Colon (tissue), 2 donors: ENCODE measurements at regions not wholly inside any gene's neighbourhood (a gene's known extent, or its start where the extent isn't known, plus 50 kb on each side); places are given as distances from the start of the nearest gene placed in this dataset.

ENCODE experiments used
- FAIRE-seq: peaks from 2 replicates; lab custom pipeline; 2012; peaks lifted over from hg19 to GRCh38; lab: Jason Lieb, UNC
- donor health status: control.
- donor health status: control.

GRCh38 chr2:138176862-138177439 lies 212.7 kb downstream of the HNMT start:
- no peak for FAIRE-seq

- FAIRE-seq: no peak
These were observed 213.4 kb downstream of the HNMT start for GRCh38 chr2:138177693-138178092.

- no peak for FAIRE-seq
These were observed 216.6 kb downstream of the HNMT start for GRCh38 chr2:138180692-138181386.

- no peak for FAIRE-seq
These were observed 218.1 kb downstream of the HNMT start for GRCh38 chr2:138182250-138182936.

GRCh38 chr2:138182937-138183312 lies 218.7 kb downstream of the HNMT start:
- FAIRE-seq: no peak

- FAIRE-seq: no peak
These were observed 219.4 kb downstream of the HNMT start for GRCh38 chr2:138183705-138184104.

GRCh38 chr2:138184428-138184827 lies 220.2 kb downstream of the HNMT start:
- FAIRE-seq: no peak

GRCh38 chr2:138185827-138186226 lies 221.6 kb downstream of the HNMT start:
- FAIRE-seq: no peak

- no peak for FAIRE-seq
These were observed 222.9 kb downstream of the HNMT start for GRCh38 chr2:138187221-138187620.

- FAIRE-seq: no peak
These were observed 226.7 kb downstream of the HNMT start for GRCh38 chr2:138190999-138191398.

GRCh38 chr2:138193416-138194213 lies 229.3 kb downstream of the HNMT start:
- FAIRE-seq: no peak

GRCh38 chr2:138201286-138201685 lies 237.0 kb downstream of the HNMT start:
- no peak for FAIRE-seq

GRCh38 chr2:138202762-138203161 lies 238.5 kb downstream of the HNMT start:
- no peak for FAIRE-seq

GRCh38 chr2:138205281-138205680 lies 241.0 kb downstream of the HNMT start:
- no peak for FAIRE-seq

GRCh38 chr2:138207074-138207930 lies 243.0 kb downstream of the HNMT start:
- no peak for FAIRE-seq

- FAIRE-seq: no peak
These were observed 244.7 kb downstream of the HNMT start for GRCh38 chr2:138209009-138209408.

- FAIRE-seq: no peak
These were observed 246.2 kb downstream of the HNMT start for GRCh38 chr2:138210487-138210886.

GRCh38 chr2:138212434-138212833 lies 248.2 kb downstream of the HNMT start:
- FAIRE-seq: no peak

- FAIRE-seq: no peak
These were observed 248.8 kb downstream of the HNMT start for GRCh38 chr2:138213084-138213483.

GRCh38 chr2:138213624-138214023 lies 249.4 kb downstream of the HNMT start:
- FAIRE-seq: no peak

- FAIRE-seq: no peak
These were observed 251.7 kb downstream of the HNMT start for GRCh38 chr2:138215958-138216357.

- no peak for FAIRE-seq
These were observed 253.7 kb downstream of the HNMT start for GRCh38 chr2:138217975-138218374.
